Stomach (tissue), 8 donors: ENCODE measurements at regions not wholly inside any gene's neighbourhood (a gene's known extent, or its start where the extent isn't known, plus 50 kb on each side); places are given as distances from the start of the nearest gene placed in this dataset.

Experiments used
- DNase-seq, 2 donors: peaks; one replicate each; pipeline versions ENCODE4 v3.0.0 to v3.0.0-alpha.2; 2013 to 2019
- H3K27ac ChIP-seq, 5 donors: fragments of 200-600 bp in 4 of 5; sonication (generic) in 4 of 5; one replicate each; pipeline ENCODE4 v1.5.1; 2013 to 2019; ENCODE audit warnings: mild to moderate bottlenecking in 1 of 5, moderate library complexity in 1 of 5
- H3K27me3 ChIP-seq, 3 donors: fragments of 200-600 bp; sonication (generic); one replicate each; pipeline ENCODE4 v1.5.1; 2017 to 2019; ENCODE audit warnings: mixed run types in 1 of 3
- H3K36me3 ChIP-seq, 4 donors: fragments of 200-600 bp; sonication (generic); 1 replicate in 3 of 4; 2 replicates in 1 of 4; pipeline ENCODE4 v1.5.1; 2016 to 2019
- H3K4me1 ChIP-seq, 4 donors: fragments of 200-600 bp; sonication (generic); one replicate each; pipeline ENCODE4 v1.5.1; 2016 to 2019
- H3K4me3 ChIP-seq, 4 donors: fragments of 200-600 bp; sonication (generic) in 3 of 4; one replicate each; pipeline ENCODE4 v1.5.1; 2016 to 2019; ENCODE audit warnings: mild to moderate bottlenecking in 1 of 4
- H3K9me3 ChIP-seq, 4 donors: fragments of 200-600 bp; sonication (generic); one replicate each; pipeline ENCODE4 v1.5.1; 2016 to 2019
- CTCF ChIP-seq, 7 experiments: fragments of 450-650 bp in 4 of 7; fragments of 200-600 bp in 3 of 7; sonication (generic) in 3 of 7; IDR thresholded peaks; one replicate each; pipeline ENCODE4 v1.5.1; 2016 to 2019; ENCODE audit warnings: antibody characterized with exemption in 7 of 7, control low read depth in 2 of 7, mild to moderate bottlenecking in 1 of 7
- EP300 ChIP-seq: sonication (generic); formaldehyde crosslinking; IDR thresholded peaks from one replicate; pipeline ENCODE4 v1.6.1; 2017; ENCODE audit warnings: antibody characterized with exemption
- POLR2A ChIP-seq, 4 donors: fragments of 450-650 bp; IDR thresholded peaks; one replicate each; pipeline ENCODE4 v1.6.1; 2016; ENCODE audit warnings: antibody characterized with exemption in 4 of 4, control low read depth in 2 of 4, mild to moderate bottlenecking in 1 of 4, moderate library complexity in 1 of 4
- POLR2AphosphoS5 ChIP-seq, 3 donors: sonication (generic); formaldehyde crosslinking; IDR thresholded peaks; one replicate each; pipeline ENCODE4 v1.6.1; 2016; ENCODE audit warnings: antibody characterized with exemption in 3 of 3
- WGBS, 5 donors: extraction: QIAGEN DNeasy Blood & Tissue Kit in 3 of 5; methylation state at CpG; one replicate each; pipeline versions ENCODE4 v1.1.5 to v1.1.7; 2013 to 2018; 5-methylcytosine and 5-hydroxymethylcytosine counted together
- intact Hi-C: fragments of 100-400 bp; cut with DNase I; formaldehyde crosslinking; loops from one replicate; pipeline ENCODE4 v1.15.1; 2023; ENCODE audit warnings: low total_unique reads
- donor health status: healthy with polysubstance abuse.
- donor health status: Bipolar disorder and iron deficiency.
- donor health status: healthy.

GRCh38 chr6:97947841-97948240, 664.8 kb upstream of the MMS22L start:
- Histone ChIP-seq H3K9me3 (no peaks in the 10 kb centered on the region), H3K36me3 (no peaks in the 10 kb centered on the region), H3K27me3 (no peaks in the 10 kb centered on the region), H3K4me1 (peaks cover 0 to 8% (median 3%) of the 10 kb centered on the region in 4 donors), H3K27ac (no peak overlapping the region), H3K4me3 (no peak overlapping the region)
- DNase-seq, result peak; percentile 71 to 74
- intact Hi-C loops, result no loop called here
- TF ChIP-seq EP300 (no peak), POLR2AphosphoS5 (IDR thresholded peaks at IDR 0.05) (peak in 1 of 3 donors; percentile 51), CTCF (IDR thresholded peaks at IDR 0.05) (no peak), POLR2A (IDR thresholded peaks at IDR 0.05) (no peak)
- WGBS, 5 donors, result 15 to 30% (median 26%) methylated on average over 3 of the region's 3 CpGs

DNA sequence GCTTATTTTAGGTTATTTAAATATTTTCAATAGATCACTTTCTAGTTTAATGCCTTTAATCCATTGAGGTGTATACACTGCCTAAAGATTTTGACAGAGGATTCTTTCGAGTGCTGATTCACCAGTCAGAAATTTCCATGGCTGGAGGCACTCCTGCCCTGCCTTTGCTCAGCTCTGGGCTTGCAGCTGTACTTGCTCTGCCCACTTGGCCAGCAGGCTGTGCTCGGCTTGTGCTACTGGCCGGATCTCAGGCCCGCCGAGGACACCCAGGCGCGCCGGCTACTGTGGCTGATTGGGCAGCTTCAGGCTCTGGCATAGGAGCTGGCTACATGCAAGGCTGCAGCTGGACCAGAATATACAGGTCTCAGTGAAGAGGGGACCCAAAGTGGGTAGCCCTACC, 675.1 kb upstream of the MMS22L start:
- Histone ChIP-seq H3K36me3 (no peaks in the 10 kb centered on the region), H3K27ac (no peak overlapping the region), H3K4me1 (no peaks in the 10 kb centered on the region), H3K4me3 (no peak overlapping the region), H3K27me3 (no peaks in the 10 kb centered on the region), H3K9me3 (no peaks in the 10 kb centered on the region)
- intact Hi-C loops, result no loop called here
- 70 to 95% (median 87%) methylated on average over 3 to 8 of the region's 8 CpGs for WGBS, 5 donors
- no peak for TF ChIP-seq POLR2AphosphoS5 (IDR thresholded peaks at IDR 0.05)
- TF ChIP-seq POLR2A (IDR thresholded peaks at IDR 0.05), result no peak
- no peak for TF ChIP-seq EP300
- TF ChIP-seq CTCF (IDR thresholded peaks at IDR 0.05), result no peak
- no peak for DNase-seq

GRCh38 chr6:97963193-97963592, 680.2 kb upstream of the MMS22L start:
- no peaks in the 10 kb centered on the region for H3K4me1 ChIP-seq
- no peaks in the 10 kb centered on the region for H3K27me3 ChIP-seq
- DNase-seq, result no peak
- H3K9me3 ChIP-seq, result no peaks in the 10 kb centered on the region
- no peak overlapping the region for H3K27ac ChIP-seq
- H3K36me3 ChIP-seq, result no peaks in the 10 kb centered on the region
- H3K4me3 ChIP-seq, result no peak overlapping the region
- no peak for TF ChIP-seq POLR2AphosphoS5 (IDR thresholded peaks at IDR 0.05)
- no peak for TF ChIP-seq CTCF (IDR thresholded peaks at IDR 0.05)
- no peak for TF ChIP-seq POLR2A (IDR thresholded peaks at IDR 0.05)
- TF ChIP-seq EP300, result no peak
- 33 to 53% (median 42%) methylated on average over 3 of the region's 3 CpGs for WGBS, 5 donors
- intact Hi-C loops, result no loop called here

- no peak overlapping the region for H3K27ac ChIP-seq
- H3K27me3 ChIP-seq, result no peaks in the 10 kb centered on the region
- no peak for DNase-seq
- H3K9me3 ChIP-seq, result no peaks in the 10 kb centered on the region
- H3K36me3 ChIP-seq, result no peaks in the 10 kb centered on the region
- H3K4me3 ChIP-seq, result no peak overlapping the region
- whole genome bisulfite sequencing, 5 donors, result 56 to 86% (median 81%) methylated on average over 1 of the region's 1 CpG
- no peak for TF ChIP-seq CTCF (IDR thresholded peaks at IDR 0.05)
- TF ChIP-seq POLR2A (IDR thresholded peaks at IDR 0.05), result no peak
- TF ChIP-seq EP300, result no peak
- TF ChIP-seq POLR2AphosphoS5 (IDR thresholded peaks at IDR 0.05), result no peak
- intact Hi-C loops, result no loop called here
- H3K4me1 ChIP-seq, result no peaks in the 10 kb centered on the region
Observed at GRCh38 chr6:97969065-97969464, 686.0 kb upstream of the MMS22L start.
